Right renal cortex interstitium (tissue), 3 donors: ENCODE measurements at regions not wholly inside any gene's neighbourhood (a gene's known extent, or its start where the extent isn't known, plus 50 kb on each side); places are given as distances from the start of the nearest gene placed in this dataset.

Source experiments
- DNase-seq, 3 donors: peaks; one replicate each; pipeline ENCODE4 v3.0.0-alpha.2; 2013; ENCODE audit warnings: low read depth in 3 of 3, low spot score in 2 of 3

- no peak for DNase-seq
These were observed 179.6 kb downstream of the SHOX start for GRCh38 chrX:810186-810585.

- DNase-seq, result no peak
These were observed 178.5 kb downstream of the SHOX start for GRCh38 chrX:809081-809480.

GRCh38 chrX:806586-806985, 176.0 kb downstream of the SHOX start:
- no peak for DNase-seq

GRCh38 chrX:805988-806387, 175.4 kb downstream of the SHOX start:
- no peak for DNase-seq

- DNase-seq, result no peak
These were observed 174.6 kb downstream of the SHOX start for GRCh38 chrX:805103-805670.

GRCh38 chrX:802846-803245, 172.3 kb downstream of the SHOX start:
- DNase-seq, result no peak

GRCh38 chrX:799808-800207, 169.2 kb downstream of the SHOX start:
- no peak for DNase-seq

- DNase-seq, result no peak
These were observed 163.7 kb downstream of the SHOX start for GRCh38 chrX:794311-794710.

GRCh38 chrX:793216-793770, 162.7 kb downstream of the SHOX start:
- DNase-seq, result no peak

- no peak for DNase-seq
These were observed 161.0 kb downstream of the SHOX start for GRCh38 chrX:791479-792034.

GRCh38 chrX:790783-791360, 160.3 kb downstream of the SHOX start:
- DNase-seq, result no peak

GRCh38 chrX:790041-790506, 159.5 kb downstream of the SHOX start:
- no peak for DNase-seq

GRCh38 chrX:789096-789495, 158.5 kb downstream of the SHOX start:
- no peak for DNase-seq

GRCh38 chrX:786441-786881, 155.9 kb downstream of the SHOX start:
- no peak for DNase-seq

- no peak for DNase-seq
These were observed 154.2 kb downstream of the SHOX start for GRCh38 chrX:784829-785228.

- no peak for DNase-seq
These were observed 150.9 kb downstream of the SHOX start for GRCh38 chrX:781224-782204.

- no peak for DNase-seq
These were observed 146.1 kb downstream of the SHOX start for GRCh38 chrX:776529-777230.

GRCh38 chrX:776061-776460, 145.5 kb downstream of the SHOX start:
- no peak for DNase-seq

GRCh38 chrX:774536-774935, 143.9 kb downstream of the SHOX start:
- no peak for DNase-seq

- DNase-seq, result no peak
These were observed 142.9 kb downstream of the SHOX start for GRCh38 chrX:773292-774025.
